GM23248 (cell line): ENCODE measurements at regions not wholly inside any gene's neighbourhood (a gene's known extent, or its start where the extent isn't known, plus 50 kb on each side); places are given as distances from the start of the nearest gene placed in this dataset.

Experiments
- EZH2 ChIP-seq: fragments of 200-600 bp; sonication (generic); IDR thresholded peaks from 2 replicates; pipeline ENCODE4 v1.6.1; 2018; ENCODE audit warnings: antibody characterized with exemption, mild to moderate bottlenecking; ENCODE audit not compliant: insufficient read depth, poor library complexity, severe bottlenecking
- EZH2phosphoT487 ChIP-seq: fragments of 200-600 bp; sonication (generic); IDR thresholded peaks from 2 replicates; pipeline ENCODE4 v1.6.1; 2018; ENCODE audit warnings: antibody characterized with exemption, moderate library complexity, mild to moderate bottlenecking, low read depth; ENCODE audit not compliant: insufficient read depth

GRCh38 chr9:90385146-90385545, 257.5 kb downstream of the DIRAS2 start:
- no peak for TF ChIP-seq EZH2
- no peak for TF ChIP-seq EZH2phosphoT487
